ENCODE measurements at regions not wholly inside any gene's neighbourhood (a gene's known extent, or its start where the extent isn't known, plus 50 kb on each side); places are given as distances from the start of the nearest gene placed in this dataset.

GRCh38 chr5:93208141-93208751 is 372.8 kb downstream of the NR2F1-AS1 start:
- TF ChIP-seq, protein P1, sequence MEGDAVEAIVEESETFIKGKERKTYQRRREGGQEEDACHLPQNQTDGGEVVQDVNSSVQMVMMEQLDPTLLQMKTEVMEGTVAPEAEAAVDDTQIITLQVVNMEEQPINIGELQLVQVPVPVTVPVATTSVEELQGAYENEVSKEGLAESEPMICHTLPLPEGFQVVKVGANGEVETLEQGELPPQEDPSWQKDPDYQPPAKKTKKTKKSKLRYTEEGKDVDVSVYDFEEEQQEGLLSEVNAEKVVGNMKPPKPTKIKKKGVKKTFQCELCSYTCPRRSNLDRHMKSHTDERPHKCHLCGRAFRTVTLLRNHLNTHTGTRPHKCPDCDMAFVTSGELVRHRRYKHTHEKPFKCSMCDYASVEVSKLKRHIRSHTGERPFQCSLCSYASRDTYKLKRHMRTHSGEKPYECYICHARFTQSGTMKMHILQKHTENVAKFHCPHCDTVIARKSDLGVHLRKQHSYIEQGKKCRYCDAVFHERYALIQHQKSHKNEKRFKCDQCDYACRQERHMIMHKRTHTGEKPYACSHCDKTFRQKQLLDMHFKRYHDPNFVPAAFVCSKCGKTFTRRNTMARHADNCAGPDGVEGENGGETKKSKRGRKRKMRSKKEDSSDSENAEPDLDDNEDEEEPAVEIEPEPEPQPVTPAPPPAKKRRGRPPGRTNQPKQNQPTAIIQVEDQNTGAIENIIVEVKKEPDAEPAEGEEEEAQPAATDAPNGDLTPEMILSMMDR (conservative IDR thresholded peaks at IDR 0.05), result no peak
- no peak for TF ChIP-seq ZFX (IDR thresholded peaks at IDR 0.05)
- H3K27ac ChIP-seq, result no peak overlapping the region

GRCh38 chr5:93206203-93206602 is 374.8 kb downstream of the NR2F1-AS1 start:
- H3K27ac ChIP-seq, result no peak overlapping the region

DNA sequence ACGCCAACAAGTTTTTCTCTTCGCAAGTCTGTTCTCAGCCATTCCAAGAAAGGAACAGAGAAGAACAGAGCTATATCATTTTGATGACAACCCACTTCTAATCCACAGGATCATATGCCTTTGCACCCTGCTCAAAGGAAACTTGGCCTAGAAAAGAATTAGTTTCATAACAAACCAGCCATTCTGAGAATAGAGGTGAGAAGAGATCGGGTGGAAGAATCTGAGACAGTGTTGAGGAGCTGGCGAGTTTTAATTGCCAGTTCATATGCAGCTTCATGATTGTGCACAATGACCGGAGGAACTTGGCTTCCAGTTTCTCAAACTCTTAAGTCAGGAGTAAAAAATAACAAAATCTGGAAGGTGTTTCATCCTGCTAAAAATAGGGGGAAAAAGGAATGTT is 380.0 kb downstream of the NR2F1-AS1 start:
- no peak for TF ChIP-seq ZFX (IDR thresholded peaks at IDR 0.05)
- TF ChIP-seq, protein P1 (conservative IDR thresholded peaks at IDR 0.05), result no peak
- H3K27ac ChIP-seq, result no peak overlapping the region

More at GRCh38 chr5:93206203-93206602, 374.8 kb downstream of the NR2F1-AS1 start:
- TF ChIP-seq ZFX (IDR thresholded peaks at IDR 0.05), result no peak
- TF ChIP-seq, protein P1 (conservative IDR thresholded peaks at IDR 0.05), result no peak

- TF ChIP-seq, protein P1 (conservative IDR thresholded peaks at IDR 0.05), result no peak
- TF ChIP-seq ZFX (IDR thresholded peaks at IDR 0.05), result no peak
- no peak overlapping the region for H3K27ac ChIP-seq
Observed at GRCh38 chr5:93196986-93197385, 384.0 kb downstream of the NR2F1-AS1 start.

- TF ChIP-seq ZFX (IDR thresholded peaks at IDR 0.05), result no peak
- TF ChIP-seq, protein P1 (conservative IDR thresholded peaks at IDR 0.05), result no peak
- no peak overlapping the region for H3K27ac ChIP-seq
Observed at GRCh38 chr5:93193431-93194347, 387.3 kb downstream of the NR2F1-AS1 start.

- H3K27ac ChIP-seq, result no peak overlapping the region
- TF ChIP-seq ZFX (IDR thresholded peaks at IDR 0.05), result no peak
- TF ChIP-seq, protein P1 (conservative IDR thresholded peaks at IDR 0.05), result no peak
Observed at GRCh38 chr5:93192683-93193082, 388.3 kb downstream of the NR2F1-AS1 start.

DNA sequence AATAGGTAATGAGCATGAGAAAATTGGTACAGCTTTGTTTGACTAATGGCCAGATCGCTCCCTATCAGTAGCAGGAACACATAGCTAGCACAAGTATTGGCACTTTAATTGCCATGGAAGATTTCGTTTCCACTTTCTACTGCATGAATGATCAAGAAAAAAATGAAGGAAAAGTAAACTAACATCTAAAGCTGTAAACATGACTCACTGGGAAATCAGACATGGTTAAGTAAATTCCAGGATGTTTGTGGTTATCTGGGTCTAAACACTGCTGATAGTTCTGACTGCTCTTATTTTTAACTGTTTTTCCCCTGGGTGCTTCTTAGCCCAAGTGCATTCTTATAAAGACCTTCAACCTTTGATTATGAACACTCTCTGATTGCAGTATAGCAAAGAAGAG is 388.9 kb downstream of the NR2F1-AS1 start:
- no peak overlapping the region for H3K27ac ChIP-seq
- TF ChIP-seq ZFX (IDR thresholded peaks at IDR 0.05), result no peak
- TF ChIP-seq, protein P1 (conservative IDR thresholded peaks at IDR 0.05), result no peak
